GM12878 (cell line): ENCODE measurements at regions not wholly inside any gene's neighbourhood (a gene's known extent, or its start where the extent isn't known, plus 50 kb on each side); places are given as distances from the start of the nearest gene placed in this dataset.

Experiments used
- ATAC-seq: fragments of 200-7000 bp; cut with Tn5 transposase; 3 replicates; pipeline ENCODE4 v1.9.1; 2020; ENCODE audit warnings: mild to moderate bottlenecking, moderate library complexity
- BruUV-seq: library from RNA; stranded (reverse); fragments of 400-500 nt; replicated peaks from 2 replicates; lab custom pipeline; 2021; lab: Mats Ljungman, UMichigan
- CTCF ChIA-PET: fragments of 300-600 bp; sonication (Branson Sonifier 250); formaldehyde crosslinking; extraction: SDS; loops from one replicate; lab custom pipeline; 2021; ENCODE audit warnings: inconsistent platforms; lab: Yijun Ruan, JAX
- POLR2A ChIA-PET: fragments of 350-600 bp; formaldehyde crosslinking; extraction: SDS; loops from one replicate; lab custom pipeline; 2021; ENCODE audit warnings: inconsistent platforms; lab: Charles Lee
- RAD21 ChIA-PET: fragments of 300-600 bp; sonication (Branson Sonifier 250); formaldehyde crosslinking; loops from one replicate; lab custom pipeline; 2023; ENCODE audit warnings: antibody characterized with exemption; ENCODE audit not compliant: unreplicated experiment; lab: Charles Lee
- SMC1A ChIA-PET: fragments of 300-600 bp; sonication (Branson Sonifier 250); formaldehyde crosslinking; loops from one replicate; lab custom pipeline; 2023; ENCODE audit not compliant: unreplicated experiment, uncharacterized antibody; lab: Charles Lee
- DNase-seq: peaks from one replicate; pipeline ENCODE4 v3.0.0-alpha.2; 2011; ENCODE audit warnings: low read depth, low spot score
- FAIRE-seq: peaks from 3 replicates; lab custom pipeline; 2011; peaks lifted over from hg19 to GRCh38; lab: Jason Lieb, UNC
- H2AFZ ChIP-seq: 2 replicates; pipeline ENCODE4 v1.6.0; 2011; ENCODE audit warnings: low read depth, low read length, control low read depth; ENCODE audit not compliant: control insufficient read depth
- H3K27ac ChIP-seq: 2 replicates; pipeline ENCODE4 v1.5.1; 2011; ENCODE audit warnings: control low read depth; ENCODE audit not compliant: control insufficient read depth, insufficient read depth
- H3K27me3 ChIP-seq, 2 experiments: replicated peaks in 1 of 2; 2 replicates each; pipeline versions ENCODE4 v1.6.0 to v1.6.1; 2011; ENCODE audit warnings: low read length in 1 of 2; ENCODE audit not compliant: control insufficient read depth in 2 of 2, insufficient read depth in 2 of 2
- H3K36me3 ChIP-seq, 2 experiments: 2 replicates each; pipeline ENCODE4 v1.5.1; 2011; ENCODE audit warnings: low read length in 1 of 2; ENCODE audit not compliant: control insufficient read depth in 2 of 2, insufficient read depth in 2 of 2
- H3K4me1 ChIP-seq: 2 replicates; pipeline ENCODE4 v1.6.1; 2011; ENCODE audit warnings: mild to moderate bottlenecking, low read length, moderate library complexity, mixed read lengths; ENCODE audit not compliant: control insufficient read depth, insufficient read depth
- H3K4me2 ChIP-seq: 2 replicates; pipeline ENCODE4 v1.6.0; 2011; ENCODE audit warnings: control low read depth; ENCODE audit not compliant: control insufficient read depth, insufficient read depth
- H3K4me3 ChIP-seq: fragments of 200-600 bp; sonication (generic); 2 replicates; pipeline ENCODE4 v1.5.1; 2016
- H3K79me2 ChIP-seq: 2 replicates; pipeline ENCODE4 v1.6.0; 2011; ENCODE audit warnings: low read length; ENCODE audit not compliant: control insufficient read depth, insufficient read depth
- H3K9ac ChIP-seq: 2 replicates; pipeline ENCODE4 v1.8.0; 2011; ENCODE audit warnings: low read length, control low read depth, mixed read lengths; ENCODE audit not compliant: control insufficient read depth, insufficient read depth
- H3K9me3 ChIP-seq: replicated peaks from 3 replicates; pipeline ENCODE4 v1.5.1; 2011; ENCODE audit warnings: mild to moderate bottlenecking, low read length; ENCODE audit not compliant: control insufficient read depth, insufficient read depth
- H4K20me1 ChIP-seq: 2 replicates; pipeline ENCODE4 v1.6.0; 2011; ENCODE audit not compliant: control insufficient read depth, insufficient read depth
- BACH1 ChIP-seq: fragments of 450-650 bp; IDR thresholded peaks from 2 replicates; pipeline ENCODE4 v1.6.1; 2017; ENCODE audit warnings: mild to moderate bottlenecking, borderline replicate concordance
- FOXK2 ChIP-seq: fragments of 450-650 bp; IDR thresholded peaks from 2 replicates; pipeline ENCODE4 v1.6.1; 2017; ENCODE audit warnings: mild to moderate bottlenecking, moderate library complexity
- KAT2A ChIP-seq: conservative IDR thresholded peaks from 2 replicates; pipeline ENCODE4 v1.6.1; 2011; ENCODE audit warnings: low read depth, low read length; ENCODE audit not compliant: control insufficient read depth
- LARP7 ChIP-seq: fragments of 450-650 bp; IDR thresholded peaks from 2 replicates; pipeline ENCODE4 v1.6.1; 2017; ENCODE audit warnings: mild to moderate bottlenecking
- SKIL ChIP-seq: fragments of 450-650 bp; IDR thresholded peaks from 2 replicates; pipeline ENCODE4 v1.6.1; 2017; ENCODE audit warnings: mild to moderate bottlenecking, low read depth, inconsistent platforms; ENCODE audit not compliant: poor library complexity, severe bottlenecking
- SREBF1 ChIP-seq: IDR thresholded peaks from 2 replicates; pipeline ENCODE4 v1.6.1; 2012; ENCODE audit warnings: mild to moderate bottlenecking, low read length
- TAF1 ChIP-seq: IDR thresholded peaks from 2 replicates; pipeline ENCODE4 v1.6.1; 2011; ENCODE audit warnings: mild to moderate bottlenecking, low read depth, low read length, borderline replicate concordance
- YY1 ChIP-seq: IDR thresholded peaks from 2 replicates; pipeline ENCODE4 v1.6.1; 2011; ENCODE audit warnings: low read depth, mild to moderate bottlenecking, low read length
- WGBS: methylation state at CpG from one replicate; pipeline ENCODE4 v1.1.6; 2016; ENCODE audit warnings: low lambda C conversion rate; ENCODE audit not compliant: insufficient replicate concordance, insufficient coverage; ENCODE audit errors: missing lambda C conversion rate; 5-methylcytosine and 5-hydroxymethylcytosine counted together
- in situ Hi-C: fragments of 300-500 bp; cut with MboI; formaldehyde crosslinking; loops from 9 replicates; pipeline ENCODE4 v1.14.3; 2018; ENCODE audit warnings: mixed read lengths
- intact Hi-C: fragments of 100-400 bp; cut with micrococcal nuclease; formaldehyde crosslinking; loops from one replicate; pipeline ENCODE4 v1.14.2; 2022; ENCODE audit not compliant: unreplicated experiment

- BruUV-seq, result no TSS peak
- H3K36me3 ChIP-seq, result no peaks in the 10 kb centered on the region
- FAIRE-seq (no peak), DNase-seq (no peak)
- H3K9ac ChIP-seq, result no peak overlapping the region
- no peak overlapping the region for H3K4me2 ChIP-seq
- H3K4me3 ChIP-seq, result no peak overlapping the region
- TF ChIP-seq LARP7 (no peak), SREBF1 (no peak), BACH1 (no peak), YY1 (no peak), KAT2A (no peak), TAF1 (no peak), FOXK2 (no peak), SKIL (no peak)
- TF ChIP-seq, all 136 proteins: peak for 0
- POLR2A ChIA-PET, result interaction anchor here (0.6 kb wide), 1 partner anchor 1416 kb away, joined by 5 read pairs; no protein-coding TSS in a partner anchor
- WGBS, result 28% methylated on average over 12 of the region's 12 CpGs
- Histone ChIP-seq H3K79me2 (no peaks in the 10 kb centered on the region), H3K27me3 (peaks cover 2 to 3% of the 10 kb centered on the region in 2 experiments; a peak in 2 of 4 replicates), H4K20me1 (no peaks in the 10 kb centered on the region), H2AFZ (no peak overlapping the region), H3K4me1 (no peaks in the 10 kb centered on the region), H3K27ac (no peak overlapping the region), H3K9me3 (no peaks in the 10 kb centered on the region)
- in situ Hi-C loops (no loop called here), intact Hi-C loops (loop anchor here (10.0 kb wide), 1 partner anchor 703 kb away; no protein-coding TSS in a partner anchor)
- RAD21 ChIA-PET, result no interaction called here
- CTCF ChIA-PET, result interaction anchor here (1.0 to 1.6 kb wide), 2 partner anchors 34 to 40 kb away, joined by 3 to 6 read pairs; no protein-coding TSS in a partner anchor
- ATAC-seq, result no peak
- SMC1A ChIA-PET, result no interaction called here
These were observed 59.6 kb upstream of the PITRM1 start for GRCh38 chr10:3231951-3232730.
